Gastroesophageal sphincter (tissue), 3 donors: ENCODE measurements at regions not wholly inside any gene's neighbourhood (a gene's known extent, or its start where the extent isn't known, plus 50 kb on each side); places are given as distances from the start of the nearest gene placed in this dataset.

Experiments used
- EP300 ChIP-seq: sonication (generic); formaldehyde crosslinking; IDR thresholded peaks from one replicate; pipeline ENCODE4 v1.6.1; 2017; ENCODE audit warnings: antibody characterized with exemption, mild to moderate bottlenecking
- POLR2A ChIP-seq, 2 donors: fragments of 450-650 bp; IDR thresholded peaks; one replicate each; pipeline ENCODE4 v1.6.1; 2017; ENCODE audit warnings: antibody characterized with exemption in 2 of 2, mild to moderate bottlenecking in 2 of 2, moderate library complexity in 1 of 2
- POLR2AphosphoS5 ChIP-seq: sonication (generic); formaldehyde crosslinking; IDR thresholded peaks from one replicate; pipeline ENCODE4 v1.6.1; 2017; ENCODE audit warnings: antibody characterized with exemption
- TF ChIP-seq, protein P1 (sequence below), 4 experiments: fragments of 200-600 bp in 2 of 4; fragments of 450-650 bp in 2 of 4; sonication (generic) in 1 of 4; IDR thresholded peaks; one replicate each; pipeline ENCODE4 v1.5.1; 2017 to 2019; ENCODE audit warnings: antibody characterized with exemption in 4 of 4, mild to moderate bottlenecking in 2 of 4, moderate library complexity in 2 of 4

DNA sequence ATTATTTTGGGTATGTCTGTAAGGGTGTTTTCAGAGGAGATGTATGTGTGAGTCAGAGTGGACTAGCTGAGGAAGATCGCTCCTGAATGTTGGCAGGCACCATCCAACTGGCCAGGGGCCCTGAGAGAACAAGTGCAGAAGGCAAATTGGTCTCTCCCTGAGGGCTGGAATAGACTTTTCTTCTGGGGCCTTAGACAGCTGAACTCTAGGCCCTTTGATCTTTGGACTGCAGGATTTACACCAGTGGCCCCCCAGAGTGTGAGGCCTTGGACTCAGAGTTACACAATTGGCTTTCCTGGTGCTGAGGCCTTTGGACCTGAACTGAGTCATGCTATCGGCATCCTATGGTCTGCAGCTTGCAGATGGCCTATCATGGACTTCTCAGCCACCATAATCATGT, 217.2 kb downstream of the REEP3 start:
- TF ChIP-seq POLR2A (IDR thresholded peaks at IDR 0.05): no peak
- TF ChIP-seq, protein P1, sequence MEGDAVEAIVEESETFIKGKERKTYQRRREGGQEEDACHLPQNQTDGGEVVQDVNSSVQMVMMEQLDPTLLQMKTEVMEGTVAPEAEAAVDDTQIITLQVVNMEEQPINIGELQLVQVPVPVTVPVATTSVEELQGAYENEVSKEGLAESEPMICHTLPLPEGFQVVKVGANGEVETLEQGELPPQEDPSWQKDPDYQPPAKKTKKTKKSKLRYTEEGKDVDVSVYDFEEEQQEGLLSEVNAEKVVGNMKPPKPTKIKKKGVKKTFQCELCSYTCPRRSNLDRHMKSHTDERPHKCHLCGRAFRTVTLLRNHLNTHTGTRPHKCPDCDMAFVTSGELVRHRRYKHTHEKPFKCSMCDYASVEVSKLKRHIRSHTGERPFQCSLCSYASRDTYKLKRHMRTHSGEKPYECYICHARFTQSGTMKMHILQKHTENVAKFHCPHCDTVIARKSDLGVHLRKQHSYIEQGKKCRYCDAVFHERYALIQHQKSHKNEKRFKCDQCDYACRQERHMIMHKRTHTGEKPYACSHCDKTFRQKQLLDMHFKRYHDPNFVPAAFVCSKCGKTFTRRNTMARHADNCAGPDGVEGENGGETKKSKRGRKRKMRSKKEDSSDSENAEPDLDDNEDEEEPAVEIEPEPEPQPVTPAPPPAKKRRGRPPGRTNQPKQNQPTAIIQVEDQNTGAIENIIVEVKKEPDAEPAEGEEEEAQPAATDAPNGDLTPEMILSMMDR (IDR thresholded peaks at IDR 0.05): no peak
- no peak for TF ChIP-seq POLR2AphosphoS5
- no peak for TF ChIP-seq EP300
